Stimulated activated CD8-positive, alpha-beta memory T cell treated with anti-CD3 and anti-CD28 coated beads, Interleukin-7, amount 100 ng/mL, for 1 hour (primary cell): ENCODE measurements at regions not wholly inside any gene's neighbourhood (a gene's known extent, or its start where the extent isn't known, plus 50 kb on each side); places are given as distances from the start of the nearest gene placed in this dataset.

ENCODE experiments used
- DNase-seq, 2 donors: peaks; one replicate each; pipeline ENCODE4 v3.0.0-alpha.2; 2020; ENCODE audit warnings: low read depth in 2 of 2

- DNase-seq: no peak
Measured at GRCh38 chr6:47360388-47360787, 50.7 kb upstream of the TNFRSF21 start.

GRCh38 chr6:47362857-47363461 is 53.3 kb upstream of the TNFRSF21 start:
- DNase-seq: no peak

- no peak for DNase-seq
Measured at GRCh38 chr6:47363736-47364135, 54.0 kb upstream of the TNFRSF21 start.

GRCh38 chr6:47366335-47366890 is 56.7 kb upstream of the TNFRSF21 start:
- no peak for DNase-seq

- DNase-seq: no peak
Measured at GRCh38 chr6:47371139-47371869, 61.6 kb upstream of the TNFRSF21 start.

GRCh38 chr6:47371870-47372255 is 62.2 kb upstream of the TNFRSF21 start:
- no peak for DNase-seq

GRCh38 chr6:47372318-47372717 is 62.6 kb upstream of the TNFRSF21 start:
- no peak for DNase-seq

GRCh38 chr6:47375426-47375825 is 65.7 kb upstream of the TNFRSF21 start:
- no peak for DNase-seq

GRCh38 chr6:47376930-47377329 is 67.2 kb upstream of the TNFRSF21 start:
- DNase-seq: no peak

GRCh38 chr6:47377971-47378370 is 68.3 kb upstream of the TNFRSF21 start:
- no peak for DNase-seq

GRCh38 chr6:47379328-47379727 is 69.6 kb upstream of the TNFRSF21 start:
- no peak for DNase-seq

- DNase-seq: no peak
Measured at GRCh38 chr6:47380251-47380650, 70.5 kb upstream of the TNFRSF21 start.

- DNase-seq: no peak
Measured at GRCh38 chr6:47381036-47381435, 71.3 kb upstream of the TNFRSF21 start.

GRCh38 chr6:47383360-47383759 is 73.7 kb upstream of the TNFRSF21 start:
- no peak for DNase-seq

GRCh38 chr6:47391675-47392074 is 82.0 kb upstream of the TNFRSF21 start:
- no peak for DNase-seq

- DNase-seq: no peak
Measured at GRCh38 chr6:47392251-47392650, 82.5 kb upstream of the TNFRSF21 start.

- no peak for DNase-seq
Measured at GRCh38 chr6:47396401-47397069, 81.1 kb upstream of the CD2AP start.

GRCh38 chr6:47400581-47400980 is 77.0 kb upstream of the CD2AP start:
- no peak for DNase-seq

GRCh38 chr6:47402081-47402480 is 75.5 kb upstream of the CD2AP start:
- DNase-seq: no peak

- no peak for DNase-seq
Measured at GRCh38 chr6:47403056-47403455, 74.5 kb upstream of the CD2AP start.

GRCh38 chr6:47403801-47404200 is 73.8 kb upstream of the CD2AP start:
- DNase-seq: no peak

GRCh38 chr6:47404435-47404834 is 73.2 kb upstream of the CD2AP start:
- no peak for DNase-seq

- no peak for DNase-seq
Measured at GRCh38 chr6:47405273-47405672, 72.3 kb upstream of the CD2AP start.
